Neural cell (in vitro differentiated cells): ENCODE measurements at regions not wholly inside any gene's neighbourhood (a gene's known extent, or its start where the extent isn't known, plus 50 kb on each side); places are given as distances from the start of the nearest gene placed in this dataset.

Experiments used
- H2AFZ ChIP-seq: fragments of 200-600, 300-800 bp; sonication (generic), shearing (Covaris generic); 2 replicates; pipeline ENCODE4 v1.6.0; 2014; ENCODE audit warnings: low read depth, mild to moderate bottlenecking, antibody characterized with exemption, low read length, moderate library complexity
- H3F3A ChIP-seq: fragments of 200-600 bp; shearing (Covaris generic); 2 replicates; pipeline ENCODE4 v1.6.1; 2016; ENCODE audit warnings: mild to moderate bottlenecking, moderate library complexity, mixed read lengths, antibody characterized with exemption, low read length; ENCODE audit not compliant: insufficient read depth, poor library complexity, severe bottlenecking
- H3K27ac ChIP-seq: fragments of 200-600, 300-800 bp; sonication (generic), shearing (Covaris generic); 2 replicates; pipeline ENCODE4 v1.5.1; 2014; ENCODE audit warnings: mild to moderate bottlenecking, low read length, moderate library complexity
- H3K27me3 ChIP-seq: fragments of 300-800, 200-600 bp; sonication (generic), shearing (Covaris generic); 2 replicates; pipeline ENCODE4 v1.6.0; 2014; ENCODE audit warnings: mild to moderate bottlenecking, low read depth, low read length, moderate library complexity; ENCODE audit not compliant: insufficient read depth
- H3K36me3 ChIP-seq: fragments of 300-800, 200-600 bp; sonication (generic), shearing (Covaris generic); 2 replicates; pipeline ENCODE4 v1.5.1; 2014; ENCODE audit warnings: mild to moderate bottlenecking, antibody characterized with exemption, low read length, moderate library complexity; ENCODE audit not compliant: insufficient read depth
- H3K4me2 ChIP-seq: fragments of 300-800, 200-600 bp; sonication (generic), shearing (Covaris generic); 2 replicates; pipeline ENCODE4 v1.6.0; 2014; ENCODE audit warnings: mild to moderate bottlenecking, low read length
- H3K4me3 ChIP-seq: fragments of 300-800, 200-600 bp; sonication (generic), shearing (Covaris generic); 2 replicates; pipeline ENCODE4 v1.5.1; 2014; ENCODE audit warnings: mild to moderate bottlenecking, low read length, moderate library complexity
- H3K79me2 ChIP-seq: fragments of 200-600 bp; shearing (Covaris generic); replicated peaks from 2 replicates; pipeline ENCODE4 v1.6.0; 2014; ENCODE audit warnings: mild to moderate bottlenecking, low read length, moderate library complexity; ENCODE audit not compliant: insufficient read depth
- H3K9ac ChIP-seq: fragments of 300-800, 200-600 bp; sonication (generic), shearing (Covaris generic); 2 replicates; pipeline ENCODE4 v1.6.1; 2016; ENCODE audit warnings: mild to moderate bottlenecking, low read length, mixed read lengths
- H3K9me2 ChIP-seq: fragments of 200-600 bp; shearing (Covaris generic); 2 replicates; pipeline ENCODE4 v1.6.1; 2016; ENCODE audit warnings: mild to moderate bottlenecking, low read length, mixed read lengths; ENCODE audit not compliant: insufficient read depth
- H3K9me3 ChIP-seq: fragments of 200-600, 300-800 bp; sonication (generic), shearing (Covaris generic); 2 replicates; pipeline ENCODE4 v1.6.1; 2016; ENCODE audit warnings: mild to moderate bottlenecking, mixed run types, low read length, moderate library complexity, mixed read lengths
- H4K20me1 ChIP-seq: fragments of 200-600 bp; shearing (Covaris generic); 2 replicates; pipeline ENCODE4 v1.6.1; 2016; ENCODE audit warnings: mild to moderate bottlenecking, mixed run types; ENCODE audit not compliant: insufficient read depth
- CTCF ChIP-seq: fragments of 450-650 bp; IDR thresholded peaks from 2 replicates; pipeline ENCODE4 v1.5.1; 2014; ENCODE audit warnings: antibody characterized with exemption, mild to moderate bottlenecking, moderate library complexity; ENCODE audit not compliant: poor library complexity, severe bottlenecking
- EP300 ChIP-seq: fragments of 450-650 bp; conservative IDR thresholded peaks from 2 replicates; pipeline ENCODE4 v1.6.1; 2014; ENCODE audit warnings: antibody characterized with exemption, mild to moderate bottlenecking, moderate library complexity; ENCODE audit not compliant: poor library complexity, severe bottlenecking
- EZH2 ChIP-seq: fragments of 200-600, 300-800 bp; shearing (Covaris generic), sonication (generic); IDR thresholded peaks from 2 replicates; pipeline ENCODE4 v1.6.1; 2014; ENCODE audit warnings: antibody characterized with exemption, low read length, borderline replicate concordance, mild to moderate bottlenecking; ENCODE audit not compliant: insufficient read depth, poor library complexity, severe bottlenecking
- MXI1 ChIP-seq: fragments of 450-650 bp; conservative IDR thresholded peaks from 2 replicates; pipeline ENCODE4 v1.6.1; 2014; ENCODE audit warnings: antibody characterized with exemption, mild to moderate bottlenecking; ENCODE audit not compliant: poor library complexity, severe bottlenecking
- POLR2AphosphoS5 ChIP-seq: IDR thresholded peaks from 2 replicates; pipeline ENCODE4 v1.6.1; 2012
- RAD21 ChIP-seq: fragments of 450-650 bp; conservative IDR thresholded peaks from 2 replicates; pipeline ENCODE4 v1.6.1; 2014; ENCODE audit warnings: antibody characterized with exemption, mild to moderate bottlenecking, moderate library complexity
- REST ChIP-seq: IDR thresholded peaks from 2 replicates; pipeline ENCODE4 v1.6.1; 2012; ENCODE audit warnings: borderline replicate concordance
- SMC3 ChIP-seq: fragments of 450-650 bp; conservative IDR thresholded peaks from 2 replicates; pipeline ENCODE4 v1.6.1; 2014; ENCODE audit warnings: antibody characterized with exemption, mild to moderate bottlenecking, moderate library complexity; ENCODE audit not compliant: poor library complexity
- TAF1 ChIP-seq: IDR thresholded peaks from 2 replicates; pipeline ENCODE4 v1.6.1; 2012; ENCODE audit warnings: low read depth

GRCh38 chr4:33658971-33659370 is 2585.3 kb downstream of the ARAP2 start:
- Histone ChIP-seq H3K9ac (no peak overlapping the region), H2AFZ (no peak overlapping the region), H3K27me3 (no peaks in the 10 kb centered on the region), H3K79me2 (no peaks in the 10 kb centered on the region), H3K4me3 (no peak overlapping the region), H4K20me1 (no peaks in the 10 kb centered on the region), H3K4me2 (no peak overlapping the region), H3K36me3 (no peaks in the 10 kb centered on the region), H3K9me3 (no peaks in the 10 kb centered on the region), H3K27ac (no peak overlapping the region), H3F3A (no peaks in the 10 kb centered on the region), H3K9me2 (no peaks in the 10 kb centered on the region)
- TF ChIP-seq SMC3 (no peak), REST (no peak), EZH2 (no peak), EP300 (no peak), MXI1 (no peak), POLR2AphosphoS5 (no peak), TAF1 (no peak), RAD21 (no peak)

GRCh38 chr4:33661636-33662035 is 2582.7 kb downstream of the ARAP2 start:
- H3K27ac ChIP-seq: no peak overlapping the region
- TF ChIP-seq REST (no peak), MXI1 (no peak), POLR2AphosphoS5 (no peak), EP300 (no peak), TAF1 (no peak), RAD21 (no peak), EZH2 (no peak), SMC3 (no peak), CTCF (no peak)
- H3K4me3 ChIP-seq: no peak overlapping the region
- H3K9ac ChIP-seq: no peak overlapping the region
- H3K27me3 ChIP-seq: no peaks in the 10 kb centered on the region
- H3K4me2 ChIP-seq: no peak overlapping the region
- no peaks in the 10 kb centered on the region for H3K79me2 ChIP-seq
- no peak overlapping the region for H2AFZ ChIP-seq
- no peaks in the 10 kb centered on the region for H3K9me3 ChIP-seq
- no peaks in the 10 kb centered on the region for H4K20me1 ChIP-seq
- H3F3A ChIP-seq: no peaks in the 10 kb centered on the region
- no peaks in the 10 kb centered on the region for H3K9me2 ChIP-seq
- no peaks in the 10 kb centered on the region for H3K36me3 ChIP-seq
